ENCODE measurements at regions not wholly inside any gene's neighbourhood (a gene's known extent, or its start where the extent isn't known, plus 50 kb on each side); places are given as distances from the start of the nearest gene placed in this dataset.

- H3K27me3 ChIP-seq = no peaks in the 10 kb centered on the region
- no peak overlapping the region for H3K4me3 ChIP-seq
- no peaks in the 10 kb centered on the region for H3K79me2 ChIP-seq
- H3K27ac ChIP-seq = no peak overlapping the region
- H3K9me3 ChIP-seq (ENCODE audit: low read depth) = no peaks in the 10 kb centered on the region
- no peak overlapping the region for H2AFZ ChIP-seq
- DNase-seq (ENCODE audit: low spot score) = no peak
- H3K36me3 ChIP-seq (replicated peaks; ENCODE audit: insufficient read depth, low read depth) = no peaks in the 10 kb centered on the region
- no peak overlapping the region for H3K4me2 ChIP-seq
- no peaks in the 10 kb centered on the region for H3K9me2 ChIP-seq (replicated peaks; ENCODE audit: insufficient read depth)
- TF ChIP-seq CTCF (IDR thresholded peaks at IDR 0.05; ENCODE audit: poor library complexity) = no peak
- no peak for TF ChIP-seq EZH2phosphoT487 (IDR thresholded peaks at IDR 0.05; ENCODE audit: low read depth, severe bottlenecking, unreplicated experiment)
- no peak for TF ChIP-seq EZH2 (IDR thresholded peaks at IDR 0.05; ENCODE audit: borderline replicate concordance)
- WGBS (ENCODE audit: low lambda C conversion rate, missing lambda C conversion rate) = 93% methylated on average over 3 of the region's 3 CpGs
- no peaks in the 10 kb centered on the region for H3K4me1 ChIP-seq (ENCODE audit: insufficient read depth)
- H4K20me1 ChIP-seq (ENCODE audit: insufficient read depth, poor library complexity, severe bottlenecking) = no peaks in the 10 kb centered on the region
These were observed 181.3 kb upstream of the GMDS start for GRCh38 chr6:2426561-2427340.

- Histone ChIP-seq H3K4me2 (no peak overlapping the region), H3K27ac (no peak overlapping the region), H3K79me2 (no peaks in the 10 kb centered on the region), H3K4me1 (ENCODE audit: insufficient read depth) (no peaks in the 10 kb centered on the region), H3K9me3 (ENCODE audit: low read depth) (no peaks in the 10 kb centered on the region), H3K36me3 (replicated peaks; ENCODE audit: insufficient read depth, low read depth) (no peaks in the 10 kb centered on the region), H3K4me3 (no peak overlapping the region), H3K27me3 (no peaks in the 10 kb centered on the region), H3K9me2 (replicated peaks; ENCODE audit: insufficient read depth) (no peaks in the 10 kb centered on the region), H2AFZ (no peak overlapping the region), H4K20me1 (ENCODE audit: insufficient read depth, poor library complexity, severe bottlenecking) (no peaks in the 10 kb centered on the region)
- TF ChIP-seq CTCF (IDR thresholded peaks at IDR 0.05; ENCODE audit: poor library complexity) (no peak), EZH2 (IDR thresholded peaks at IDR 0.05; ENCODE audit: borderline replicate concordance) (no peak), EZH2phosphoT487 (IDR thresholded peaks at IDR 0.05; ENCODE audit: low read depth, severe bottlenecking, unreplicated experiment) (no peak)
- WGBS (ENCODE audit: low lambda C conversion rate, missing lambda C conversion rate) = 90% methylated on average over 1 of the region's 1 CpG
- DNase-seq (ENCODE audit: low spot score) = no peak
These were observed 170.8 kb upstream of the GMDS start for GRCh38 chr6:2416128-2416712.

GRCh38 chr6:2414885-2415547 lies 169.6 kb upstream of the GMDS start:
- no peaks in the 10 kb centered on the region for H3K9me2 ChIP-seq (replicated peaks; ENCODE audit: insufficient read depth)
- H2AFZ ChIP-seq = no peak overlapping the region
- H3K79me2 ChIP-seq = no peaks in the 10 kb centered on the region
- 84% methylated on average over 19 of the region's 19 CpGs for WGBS (ENCODE audit: low lambda C conversion rate, missing lambda C conversion rate)
- H3K4me1 ChIP-seq (ENCODE audit: insufficient read depth) = no peaks in the 10 kb centered on the region
- H3K9me3 ChIP-seq (ENCODE audit: low read depth) = no peaks in the 10 kb centered on the region
- no peak for DNase-seq (ENCODE audit: low spot score)
- TF ChIP-seq EZH2phosphoT487 (IDR thresholded peaks at IDR 0.05; ENCODE audit: low read depth, severe bottlenecking, unreplicated experiment) = no peak
- no peak overlapping the region for H3K4me3 ChIP-seq
- H4K20me1 ChIP-seq (ENCODE audit: insufficient read depth, poor library complexity, severe bottlenecking) = no peaks in the 10 kb centered on the region
- no peak overlapping the region for H3K27ac ChIP-seq
- no peaks in the 10 kb centered on the region for H3K36me3 ChIP-seq (replicated peaks; ENCODE audit: insufficient read depth, low read depth)
- H3K27me3 ChIP-seq = no peaks in the 10 kb centered on the region
- H3K4me2 ChIP-seq = no peak overlapping the region

GRCh38 chr6:2412731-2413130 lies 167.3 kb upstream of the GMDS start:
- 85% methylated on average over 4 of the region's 4 CpGs for WGBS (ENCODE audit: low lambda C conversion rate, missing lambda C conversion rate)
- Histone ChIP-seq H3K36me3 (replicated peaks; ENCODE audit: insufficient read depth, low read depth) (no peaks in the 10 kb centered on the region), H3K27ac (no peak overlapping the region), H3K27me3 (no peaks in the 10 kb centered on the region), H3K79me2 (no peaks in the 10 kb centered on the region), H3K4me1 (ENCODE audit: insufficient read depth) (no peaks in the 10 kb centered on the region), H4K20me1 (ENCODE audit: insufficient read depth, poor library complexity, severe bottlenecking) (no peaks in the 10 kb centered on the region), H3K9me2 (replicated peaks; ENCODE audit: insufficient read depth) (no peaks in the 10 kb centered on the region), H3K4me3 (no peak overlapping the region), H2AFZ (no peak overlapping the region), H3K9me3 (ENCODE audit: low read depth) (no peaks in the 10 kb centered on the region), H3K4me2 (no peak overlapping the region)
- TF ChIP-seq EZH2phosphoT487 (IDR thresholded peaks at IDR 0.05; ENCODE audit: low read depth, severe bottlenecking, unreplicated experiment) (no peak), CTCF (IDR thresholded peaks at IDR 0.05; ENCODE audit: poor library complexity) (no peak), EZH2 (IDR thresholded peaks at IDR 0.05; ENCODE audit: borderline replicate concordance) (no peak)
- no peak for DNase-seq (ENCODE audit: low spot score)

All from hepatocyte (in vitro differentiated cells).